ENCODE measurements at regions not wholly inside any gene's neighbourhood (a gene's known extent, or its start where the extent isn't known, plus 50 kb on each side); places are given as distances from the start of the nearest gene placed in this dataset.
"Not testable (repeated sequence)": the region's sequence is repeated elsewhere in the genome, so short reads cannot be mapped to it uniquely, and the experiment has no call there.

GRCh38 chr13:107819071-107819470, 396.3 kb downstream of the LIG4 start:
- no peak for DNase-seq (ENCODE audit: low read depth in 3 of 3)

- DNase-seq (ENCODE audit: low read depth in 3 of 3), result no peak
Measured at GRCh38 chr13:107817647-107818287, 397.6 kb downstream of the LIG4 start.

GRCh38 chr13:107812014-107812412, 403.3 kb downstream of the LIG4 start:
- DNase-seq (ENCODE audit: low read depth in 3 of 3), result no peak

GRCh38 chr13:107811233-107812013, 403.9 kb downstream of the LIG4 start:
- no peak for DNase-seq (ENCODE audit: low read depth in 3 of 3)

GRCh38 chr13:107809125-107809524, 406.2 kb downstream of the LIG4 start:
- DNase-seq (ENCODE audit: low read depth in 3 of 3), result no peak

GRCh38 chr13:107808389-107808788, 406.9 kb downstream of the LIG4 start:
- DNase-seq (ENCODE audit: low read depth in 3 of 3), result no peak

- DNase-seq (ENCODE audit: low read depth in 3 of 3), result no peak
Measured at GRCh38 chr13:107807306-107808073, 407.8 kb downstream of the LIG4 start.

- no peak for DNase-seq (ENCODE audit: low read depth in 3 of 3)
Measured at GRCh38 chr13:107806726-107807125, 408.6 kb downstream of the LIG4 start.

GRCh38 chr13:107803822-107804495, 411.4 kb downstream of the LIG4 start:
- DNase-seq (ENCODE audit: low read depth in 3 of 3), result no peak

GRCh38 chr13:107801621-107802020, 413.7 kb downstream of the LIG4 start:
- no peak for DNase-seq (ENCODE audit: low read depth in 3 of 3)

- DNase-seq (ENCODE audit: low read depth in 3 of 3), result no peak
Measured at GRCh38 chr13:107799001-107799400, 416.3 kb downstream of the LIG4 start.

GRCh38 chr13:107790397-107790796, 424.9 kb downstream of the LIG4 start:
- no peak for DNase-seq (ENCODE audit: low read depth in 3 of 3)

GRCh38 chr13:107788464-107789165, 426.7 kb downstream of the LIG4 start:
- DNase-seq (ENCODE audit: low read depth in 3 of 3), result no peak

- DNase-seq (ENCODE audit: low read depth in 3 of 3), result not testable (repeated sequence)
Measured at GRCh38 chr13:107782646-107783045, 432.7 kb downstream of the LIG4 start.

GRCh38 chr13:107778094-107778493, 437.2 kb downstream of the LIG4 start:
- no peak for DNase-seq (ENCODE audit: low read depth in 3 of 3)

- no peak for DNase-seq (ENCODE audit: low read depth in 3 of 3)
Measured at GRCh38 chr13:107770541-107770940, 444.8 kb downstream of the LIG4 start.

GRCh38 chr13:107767119-107767518, 448.2 kb downstream of the LIG4 start:
- no peak for DNase-seq (ENCODE audit: low read depth in 3 of 3)

GRCh38 chr13:107765724-107766401, 449.5 kb downstream of the LIG4 start:
- DNase-seq (ENCODE audit: low read depth in 3 of 3), result no peak

- no peak for DNase-seq (ENCODE audit: low read depth in 3 of 3)
Measured at GRCh38 chr13:107764046-107764445, 451.3 kb downstream of the LIG4 start.

- DNase-seq (ENCODE audit: low read depth in 3 of 3), result no peak
Measured at GRCh38 chr13:107753748-107754147, 461.6 kb downstream of the LIG4 start.

- DNase-seq (ENCODE audit: low read depth in 3 of 3), result no peak
Measured at GRCh38 chr13:107753291-107753690, 462.0 kb downstream of the LIG4 start.
